ENCODE measurements at regions not wholly inside any gene's neighbourhood (a gene's known extent, or its start where the extent isn't known, plus 50 kb on each side); places are given as distances from the start of the nearest gene placed in this dataset.

DNA sequence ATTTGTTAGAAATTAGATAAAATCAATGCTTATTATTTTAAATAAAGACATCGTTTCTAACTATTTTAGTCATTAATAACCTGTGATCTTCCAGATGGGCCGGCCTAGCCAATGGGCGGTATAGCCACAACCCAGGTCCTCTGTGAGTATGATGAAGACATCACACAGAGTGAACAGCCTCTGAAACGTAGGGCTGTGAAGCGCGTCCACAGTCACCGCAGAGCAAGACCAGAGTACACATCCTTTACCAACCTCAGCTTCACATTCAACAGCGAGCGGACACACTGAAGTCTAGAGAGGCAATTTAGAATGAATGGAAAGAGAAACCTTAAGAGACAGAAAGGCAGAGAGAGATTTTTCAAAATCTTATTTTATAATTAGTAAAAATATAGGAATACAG lies 125.0 kb upstream of the RPS6KA2 start:
- TF ChIP-seq, protein P1, sequence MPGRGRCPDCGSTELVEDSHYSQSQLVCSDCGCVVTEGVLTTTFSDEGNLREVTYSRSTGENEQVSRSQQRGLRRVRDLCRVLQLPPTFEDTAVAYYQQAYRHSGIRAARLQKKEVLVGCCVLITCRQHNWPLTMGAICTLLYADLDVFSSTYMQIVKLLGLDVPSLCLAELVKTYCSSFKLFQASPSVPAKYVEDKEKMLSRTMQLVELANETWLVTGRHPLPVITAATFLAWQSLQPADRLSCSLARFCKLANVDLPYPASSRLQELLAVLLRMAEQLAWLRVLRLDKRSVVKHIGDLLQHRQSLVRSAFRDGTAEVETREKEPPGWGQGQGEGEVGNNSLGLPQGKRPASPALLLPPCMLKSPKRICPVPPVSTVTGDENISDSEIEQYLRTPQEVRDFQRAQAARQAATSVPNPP (CRISPR knock-in tag; IDR thresholded peaks at IDR 0.05): no peak
- TF ChIP-seq SRY (CRISPR knock-in tag; IDR thresholded peaks at IDR 0.05): no peak
- no peak for TF ChIP-seq MTF1 (CRISPR knock-in tag; IDR thresholded peaks at IDR 0.05)
- TF ChIP-seq, protein P2, sequence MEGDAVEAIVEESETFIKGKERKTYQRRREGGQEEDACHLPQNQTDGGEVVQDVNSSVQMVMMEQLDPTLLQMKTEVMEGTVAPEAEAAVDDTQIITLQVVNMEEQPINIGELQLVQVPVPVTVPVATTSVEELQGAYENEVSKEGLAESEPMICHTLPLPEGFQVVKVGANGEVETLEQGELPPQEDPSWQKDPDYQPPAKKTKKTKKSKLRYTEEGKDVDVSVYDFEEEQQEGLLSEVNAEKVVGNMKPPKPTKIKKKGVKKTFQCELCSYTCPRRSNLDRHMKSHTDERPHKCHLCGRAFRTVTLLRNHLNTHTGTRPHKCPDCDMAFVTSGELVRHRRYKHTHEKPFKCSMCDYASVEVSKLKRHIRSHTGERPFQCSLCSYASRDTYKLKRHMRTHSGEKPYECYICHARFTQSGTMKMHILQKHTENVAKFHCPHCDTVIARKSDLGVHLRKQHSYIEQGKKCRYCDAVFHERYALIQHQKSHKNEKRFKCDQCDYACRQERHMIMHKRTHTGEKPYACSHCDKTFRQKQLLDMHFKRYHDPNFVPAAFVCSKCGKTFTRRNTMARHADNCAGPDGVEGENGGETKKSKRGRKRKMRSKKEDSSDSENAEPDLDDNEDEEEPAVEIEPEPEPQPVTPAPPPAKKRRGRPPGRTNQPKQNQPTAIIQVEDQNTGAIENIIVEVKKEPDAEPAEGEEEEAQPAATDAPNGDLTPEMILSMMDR (CRISPR knock-in tag; IDR thresholded peaks at IDR 0.05): no peak

Measured in HepG2 (cell line).